HG03457 (cell line): ENCODE measurements at regions not wholly inside any gene's neighbourhood (a gene's known extent, or its start where the extent isn't known, plus 50 kb on each side); places are given as distances from the start of the nearest gene placed in this dataset.
"Not testable (repeated sequence)": the region's sequence is repeated elsewhere in the genome, so short reads cannot be mapped to it uniquely, and the experiment has no call there.

Source experiments
- ATAC-seq: cut with Tn5 transposase; IDR thresholded peaks from one replicate; pipeline ENCODE4 v1.9.1; 2021; ENCODE audit warnings: moderate number of reproducible peaks; ENCODE audit not compliant: unreplicated experiment

DNA sequence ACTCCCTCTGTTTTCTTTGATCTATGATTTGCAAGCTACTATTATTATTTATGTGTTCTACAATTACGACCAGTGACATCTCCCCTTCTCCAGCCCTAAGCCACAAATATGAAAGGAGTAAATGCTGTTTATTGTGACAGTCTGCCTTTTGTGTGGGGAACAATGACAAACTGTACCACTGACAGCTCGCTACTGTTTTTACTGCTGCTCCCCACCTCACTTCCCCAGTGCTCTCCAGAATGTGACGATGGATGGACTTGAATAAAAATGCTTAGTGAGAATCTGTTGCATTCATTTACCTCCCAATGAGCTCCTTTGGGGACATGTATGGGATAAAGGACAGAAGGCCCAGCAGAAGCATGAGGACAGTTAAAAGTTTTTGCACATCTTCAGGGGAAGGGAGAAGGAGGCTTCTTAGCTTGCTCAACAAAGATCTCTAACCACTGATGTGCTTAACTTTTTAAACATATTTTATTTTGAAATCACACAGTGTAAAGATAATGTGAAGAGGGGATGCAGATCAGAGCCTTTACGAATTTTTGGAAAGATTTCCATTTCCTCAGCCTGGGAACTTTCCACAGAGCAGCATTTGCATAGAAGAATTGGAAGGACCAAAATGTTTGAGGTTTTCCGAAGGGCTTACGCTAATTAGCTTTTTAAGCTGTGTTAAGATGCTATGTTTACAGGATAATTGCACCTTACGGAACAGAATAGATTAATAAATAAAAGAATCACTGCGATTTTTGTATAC is 485.1 kb upstream of the TENM3 start:
- ATAC-seq = no peak

GRCh38 chr4:181760560-181760959 is 482.6 kb upstream of the TENM3 start:
- no peak for ATAC-seq

- ATAC-seq = no peak
Observed at GRCh38 chr4:181761156-181761555, 482.0 kb upstream of the TENM3 start.

GRCh38 chr4:181766061-181766548 is 477.1 kb upstream of the TENM3 start:
- no peak for ATAC-seq

DNA sequence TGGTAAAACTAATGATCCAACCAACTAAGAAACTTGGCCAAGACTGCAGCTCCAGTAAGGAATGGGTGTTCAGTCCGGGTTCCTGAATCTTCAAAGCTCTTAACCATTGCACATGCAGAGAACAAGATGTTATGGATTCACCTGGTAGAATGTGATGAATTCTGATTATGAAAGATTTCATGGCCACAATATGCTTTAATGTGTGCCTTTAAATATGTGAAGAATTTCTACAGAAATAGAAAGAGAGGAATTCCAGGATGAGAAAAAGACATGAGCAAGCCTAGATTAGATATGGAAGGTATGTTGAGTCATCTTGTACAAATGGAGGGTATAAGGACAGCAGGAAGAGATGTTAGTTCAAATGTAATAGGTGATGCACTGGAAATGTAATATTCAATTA is 472.2 kb upstream of the TENM3 start:
- no peak for ATAC-seq

DNA sequence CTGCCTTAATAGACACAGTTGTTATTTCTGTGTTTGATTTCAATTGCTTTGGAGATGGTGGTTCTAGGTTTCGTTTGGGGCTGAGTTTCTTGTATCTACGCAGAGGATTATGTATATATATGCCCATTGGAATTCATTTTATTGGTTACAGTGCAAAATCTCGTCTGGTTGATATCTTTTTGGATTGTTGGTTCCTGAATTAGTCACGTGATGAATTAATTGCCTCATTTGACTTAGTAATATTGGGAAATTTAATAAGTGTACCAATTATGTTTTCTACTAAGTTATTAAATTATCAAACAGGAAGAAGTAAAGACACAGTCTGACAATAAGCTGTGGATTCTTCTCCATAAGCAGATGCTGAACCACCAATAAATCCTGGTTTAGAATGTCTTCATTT is 467.9 kb upstream of the TENM3 start:
- ATAC-seq = no peak

- no peak for ATAC-seq
Observed at GRCh38 chr4:181776264-181777054, 466.7 kb upstream of the TENM3 start.

GRCh38 chr4:181777518-181777917 is 465.7 kb upstream of the TENM3 start:
- ATAC-seq = no peak

DNA sequence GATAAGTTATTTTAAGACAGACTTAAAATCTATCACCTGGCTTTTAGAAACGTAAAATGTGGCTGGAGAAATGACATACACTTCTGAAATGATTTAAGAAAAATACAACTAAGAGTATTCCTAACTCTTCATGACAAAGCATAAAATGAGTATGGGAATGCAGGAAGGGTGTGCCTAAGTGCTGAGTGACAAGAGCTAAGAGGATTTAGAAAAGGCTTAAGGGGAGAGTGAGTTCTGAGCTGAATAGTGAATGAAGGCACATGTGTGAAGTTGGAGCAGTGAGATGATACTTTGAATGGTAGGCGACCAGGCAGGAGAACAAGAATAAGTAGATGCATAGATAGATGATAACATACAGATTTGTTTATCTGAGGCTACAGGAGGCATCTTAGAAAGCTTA is 458.3 kb upstream of the TENM3 start:
- no peak for ATAC-seq

DNA sequence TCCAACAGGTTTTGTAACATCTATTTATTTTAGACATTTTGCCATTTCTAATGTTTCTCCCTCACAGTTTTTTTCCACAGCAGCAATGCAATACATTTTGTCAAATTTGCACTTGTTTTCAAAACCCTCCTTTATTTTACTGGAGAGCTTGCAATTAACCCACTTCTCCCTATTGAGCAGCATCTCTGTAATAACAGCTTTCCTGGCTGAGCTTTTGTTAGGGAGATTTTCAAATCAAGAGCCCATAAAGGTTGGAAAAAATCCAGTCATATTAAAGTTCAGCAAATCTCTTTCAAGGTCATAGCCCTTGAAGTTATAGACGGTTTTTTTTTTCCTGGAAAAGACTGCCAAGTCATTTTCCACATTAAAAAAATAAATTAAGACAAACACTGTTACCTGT is 450.6 kb upstream of the TENM3 start:
- ATAC-seq = no peak

GRCh38 chr4:181793096-181793495 is 450.1 kb upstream of the TENM3 start:
- ATAC-seq = no peak

- ATAC-seq = no peak
Observed at GRCh38 chr4:181796502-181796901, 446.7 kb upstream of the TENM3 start.

DNA sequence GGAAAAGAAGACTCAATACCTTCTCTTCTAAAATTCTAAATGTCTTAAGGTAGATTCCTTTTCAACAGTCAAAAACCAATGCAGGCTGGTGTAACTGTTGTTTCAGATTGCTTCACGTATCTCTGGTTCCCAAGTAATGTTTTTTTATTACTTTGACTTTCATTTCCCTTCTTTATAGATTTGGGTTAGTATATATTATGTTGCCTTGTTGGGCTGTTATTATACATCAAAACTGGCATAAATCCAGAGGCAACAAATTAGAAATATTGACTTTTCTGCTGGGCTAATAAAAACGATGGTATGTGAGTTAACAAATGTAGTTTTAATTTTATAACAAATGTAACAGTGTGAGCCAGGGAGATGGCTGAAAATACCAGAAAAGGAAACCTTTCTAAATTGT is 444.7 kb upstream of the TENM3 start:
- ATAC-seq = no peak

GRCh38 chr4:181799561-181800069 is 443.6 kb upstream of the TENM3 start:
- ATAC-seq = no peak

GRCh38 chr4:181802207-181802606 is 441.0 kb upstream of the TENM3 start:
- ATAC-seq = no peak

- ATAC-seq = no peak
Observed at GRCh38 chr4:181807771-181808170, 435.4 kb upstream of the TENM3 start.

GRCh38 chr4:181810711-181811110 is 432.5 kb upstream of the TENM3 start:
- no peak for ATAC-seq

DNA sequence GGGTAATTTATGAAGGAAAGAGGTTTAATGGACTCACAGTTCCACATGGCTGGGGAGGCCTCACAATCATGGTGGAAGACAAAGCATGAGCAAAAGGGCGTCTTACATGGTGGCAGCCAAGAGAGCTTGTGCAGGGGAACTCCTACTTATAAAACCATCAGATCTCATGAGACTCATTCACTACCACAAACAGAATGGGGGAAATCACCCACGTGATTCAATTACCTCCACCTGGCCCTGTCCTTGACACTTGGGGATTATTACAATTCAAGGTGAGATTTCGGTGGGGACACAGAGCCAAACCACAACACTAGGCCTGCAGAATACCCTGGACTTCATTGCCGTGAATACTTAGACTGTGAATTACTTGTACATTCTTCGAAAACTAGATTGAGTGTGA is 431.7 kb upstream of the TENM3 start:
- ATAC-seq = not testable (repeated sequence)

- no peak for ATAC-seq
Observed at GRCh38 chr4:181819946-181820345, 423.3 kb upstream of the TENM3 start.

DNA sequence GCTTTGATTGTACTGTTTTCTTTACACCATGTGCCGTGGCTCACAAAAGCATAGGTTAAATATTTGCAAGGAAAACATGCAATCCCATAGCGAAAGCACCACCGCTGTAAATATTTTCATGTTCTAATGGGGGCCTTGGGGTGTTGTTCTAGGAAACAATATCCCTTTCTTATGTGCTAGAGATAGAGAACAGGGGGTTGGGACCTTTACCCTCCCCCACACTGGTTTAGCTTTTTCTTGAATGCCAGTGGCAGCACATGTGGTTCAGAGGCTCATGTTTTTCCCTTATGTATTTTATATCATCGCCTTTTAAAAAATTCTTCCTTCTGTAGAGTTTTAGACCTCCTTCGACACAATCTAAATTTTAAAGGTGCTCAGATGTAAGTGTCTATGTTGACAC is 422.6 kb upstream of the TENM3 start:
- ATAC-seq = no peak

- ATAC-seq = no peak
Observed at GRCh38 chr4:181821039-181822004, 421.9 kb upstream of the TENM3 start.
